Posterior vena cava (tissue), 2 donors: ENCODE measurements at regions not wholly inside any gene's neighbourhood (a gene's known extent, or its start where the extent isn't known, plus 50 kb on each side); places are given as distances from the start of the nearest gene placed in this dataset.

Source experiments
- DNase-seq: peaks from one replicate; pipeline ENCODE4 v3.0.0-alpha.2; 2020; ENCODE audit warnings: low spot score
- intact Hi-C, 2 donors: fragments of 100-400 bp; cut with DNase I; formaldehyde crosslinking; loops; one replicate each; pipeline versions ENCODE4 v1.14.1 to v1.14.2; 2022 to 2023
- donor health status: DM: yes; HTN: yes; CAD: no.
- donor health status: DM: yes; HTN: yes; CAD: no.

GRCh38 chr10:85147346-85148250 lies 819.2 kb downstream of the CCSER2 start:
- intact Hi-C loops: no loop called here
- DNase-seq: no peak

GRCh38 chr10:85148693-85149640 lies 820.6 kb downstream of the CCSER2 start:
- DNase-seq: no peak

DNA sequence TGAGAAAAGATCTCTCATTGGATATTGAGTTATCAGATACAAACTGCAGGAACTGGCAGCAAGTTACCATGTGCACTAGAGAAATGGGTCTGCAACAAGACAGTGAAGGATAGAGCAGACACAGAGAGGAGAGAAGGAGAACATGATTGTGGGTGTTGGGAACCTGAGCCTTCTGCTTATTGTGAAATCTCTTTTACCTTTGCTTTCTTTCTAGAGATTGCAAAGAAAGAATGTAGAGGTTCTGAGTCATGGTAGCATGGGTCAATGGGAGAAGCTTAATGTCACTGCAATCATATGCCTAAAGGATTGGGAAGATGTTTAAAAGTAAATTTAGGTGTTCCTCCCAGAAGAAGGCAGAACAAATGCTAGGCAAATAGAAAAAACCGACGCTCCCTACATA lies 821.4 kb downstream of the CCSER2 start:
- no peak for DNase-seq
- intact Hi-C loops: no loop called here

More at GRCh38 chr10:85148693-85149640, 820.6 kb downstream of the CCSER2 start:
- intact Hi-C loops: no loop called here

GRCh38 chr10:85151506-85151905 lies 823.1 kb downstream of the CCSER2 start:
- no peak for DNase-seq
- intact Hi-C loops: no loop called here

- intact Hi-C loops: no loop called here
- DNase-seq: no peak
These were observed 824.1 kb downstream of the CCSER2 start for GRCh38 chr10:85152496-85152895.

- intact Hi-C loops: no loop called here
- DNase-seq: no peak
These were observed 824.5 kb downstream of the CCSER2 start for GRCh38 chr10:85152911-85153310.

DNA sequence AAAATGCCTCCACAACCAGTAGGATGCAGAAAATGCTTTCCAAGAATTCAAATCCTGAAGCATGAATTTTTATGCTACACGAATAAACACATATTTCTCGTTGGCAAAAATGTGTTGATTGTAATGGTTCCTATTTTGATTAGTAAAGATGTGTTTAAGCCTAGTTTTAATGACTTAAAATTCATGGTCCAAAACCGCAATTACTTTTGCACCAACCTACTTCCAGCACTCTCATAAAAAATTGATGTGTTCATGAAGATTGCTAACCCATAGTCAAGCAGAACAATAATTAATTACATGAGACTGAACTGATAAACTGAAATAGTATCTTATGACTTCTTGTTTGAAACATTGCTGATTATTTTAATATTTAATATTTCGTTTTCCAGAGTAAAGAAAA lies 828.8 kb downstream of the CCSER2 start:
- intact Hi-C loops: no loop called here
- no peak for DNase-seq

- intact Hi-C loops: no loop called here
- DNase-seq: no peak
These were observed 839.9 kb downstream of the CCSER2 start for GRCh38 chr10:85168243-85168642.

GRCh38 chr10:85170026-85170425 lies 841.6 kb downstream of the CCSER2 start:
- intact Hi-C loops: no loop called here
- no peak for DNase-seq

- intact Hi-C loops: no loop called here
- no peak for DNase-seq
These were observed 847.2 kb downstream of the CCSER2 start for GRCh38 chr10:85175635-85176034.

DNA sequence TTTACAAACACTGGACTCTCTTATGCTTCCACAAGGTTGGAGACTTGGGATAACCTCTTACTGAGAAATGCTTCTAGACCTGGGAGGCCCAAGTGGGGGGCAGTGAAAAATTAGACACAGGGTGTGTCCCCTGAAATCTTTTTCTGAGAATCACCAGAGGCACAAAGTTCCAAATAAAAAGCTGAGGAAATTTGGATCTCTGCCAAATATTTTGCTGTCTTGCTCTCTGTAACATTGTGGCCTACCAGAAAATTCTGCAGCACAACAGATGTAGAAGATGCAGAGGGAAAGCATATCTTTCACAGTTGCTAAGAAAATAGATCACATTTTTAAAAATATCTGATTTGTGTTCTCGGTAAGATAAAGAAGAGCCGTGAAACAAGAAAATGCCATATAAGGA lies 849.4 kb downstream of the CCSER2 start:
- intact Hi-C loops: no loop called here
- no peak for DNase-seq

GRCh38 chr10:85187047-85187446 lies 858.7 kb downstream of the CCSER2 start:
- intact Hi-C loops: no loop called here
- no peak for DNase-seq

- intact Hi-C loops: no loop called here
- DNase-seq: no peak
These were observed 860.5 kb downstream of the CCSER2 start for GRCh38 chr10:85188770-85189484.

DNA sequence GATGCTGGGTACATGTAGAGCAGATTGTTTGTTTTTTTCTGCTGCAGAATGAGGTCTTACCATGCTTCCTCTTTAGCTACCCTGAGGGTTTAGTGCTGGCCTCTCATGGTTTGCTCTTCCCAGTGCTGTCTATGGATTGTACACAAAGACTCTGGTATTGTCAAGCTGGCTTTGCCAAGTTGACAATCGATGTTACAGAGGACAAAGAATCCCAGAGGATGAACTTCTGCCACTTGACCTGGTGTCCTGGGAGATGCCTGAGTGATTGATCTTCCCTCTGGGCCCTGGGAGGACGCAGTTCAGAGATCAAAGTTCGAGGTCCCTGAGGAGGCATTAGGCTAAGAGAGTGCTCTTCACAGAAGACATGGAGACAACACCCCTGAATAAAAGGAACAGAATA lies 865.4 kb downstream of the CCSER2 start:
- no peak for DNase-seq
- intact Hi-C loops: no loop called here

GRCh38 chr10:85194706-85195105 lies 866.3 kb downstream of the CCSER2 start:
- intact Hi-C loops: no loop called here
- DNase-seq: no peak

DNA sequence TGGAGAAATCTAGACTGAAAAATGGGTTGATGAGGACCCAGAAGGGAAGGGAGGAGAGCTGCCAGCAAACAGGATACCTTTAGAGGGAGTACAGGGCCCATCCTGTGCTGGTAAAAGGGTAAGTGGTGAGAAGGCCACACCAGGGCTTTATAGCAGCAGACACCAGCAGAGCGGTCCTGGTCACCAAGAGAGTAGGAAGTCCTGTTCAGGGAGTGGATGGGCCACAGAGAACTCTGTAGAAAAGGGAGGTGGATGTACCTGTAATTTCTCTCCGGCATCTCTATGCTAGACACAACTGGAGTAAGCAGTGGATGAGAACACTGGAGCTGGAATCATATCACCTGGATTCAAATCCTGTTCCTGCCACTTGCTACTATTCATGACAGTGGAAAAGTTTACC lies 867.2 kb downstream of the CCSER2 start:
- DNase-seq: no peak
- intact Hi-C loops: no loop called here

GRCh38 chr10:85204814-85205213 lies 876.4 kb downstream of the CCSER2 start:
- intact Hi-C loops: no loop called here
- no peak for DNase-seq

DNA sequence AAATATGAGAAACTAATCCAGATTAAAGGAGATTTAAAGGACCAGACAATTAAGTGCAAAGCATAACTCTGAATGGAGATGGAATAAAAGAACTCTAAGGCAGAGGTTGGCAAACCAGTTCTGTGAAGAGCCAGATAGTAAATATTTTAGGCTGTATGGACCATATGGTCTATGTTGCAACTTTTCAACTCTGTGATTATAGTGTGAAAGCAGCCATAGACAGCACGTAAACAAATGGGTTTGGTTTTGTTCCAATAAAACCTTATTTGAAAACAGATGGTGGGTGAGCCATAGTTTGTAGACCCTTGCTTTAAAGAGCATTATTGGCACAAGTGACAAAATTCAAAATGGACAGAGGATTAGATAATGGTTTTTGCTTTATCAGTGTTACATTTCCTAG lies 884.1 kb downstream of the CCSER2 start:
- no peak for DNase-seq
- intact Hi-C loops: no loop called here

GRCh38 chr10:85213493-85213892 lies 885.1 kb downstream of the CCSER2 start:
- intact Hi-C loops: no loop called here
- no peak for DNase-seq

DNA sequence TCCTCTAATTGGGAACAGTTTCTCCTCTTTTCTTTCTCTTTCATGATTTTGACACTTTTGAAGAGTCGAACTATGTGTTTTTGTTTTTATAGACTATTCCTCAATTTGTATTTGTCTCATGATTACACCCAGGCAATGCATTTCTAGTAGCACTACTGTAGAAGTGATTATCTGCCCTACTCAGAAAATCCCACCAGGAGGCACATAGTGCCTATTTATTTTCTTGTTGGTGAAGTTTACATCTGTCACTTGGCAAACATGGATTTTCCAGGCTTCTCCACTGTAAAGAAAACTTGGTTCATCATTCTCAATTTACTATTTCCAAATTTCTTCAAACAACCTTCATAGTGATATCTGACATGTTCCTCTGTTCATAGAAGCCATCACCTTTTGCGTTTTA lies 893.9 kb downstream of the CCSER2 start:
- no peak for DNase-seq
- intact Hi-C loops: no loop called here
